OCI-LY3 (cell line): ENCODE measurements at regions not wholly inside any gene's neighbourhood (a gene's known extent, or its start where the extent isn't known, plus 50 kb on each side); places are given as distances from the start of the nearest gene placed in this dataset.

Experiments used
- H2AFZ ChIP-seq: fragments of 200-600, 300-600 bp; shearing (Covaris generic); 2 replicates; pipeline ENCODE4 v1.6.0; 2014; ENCODE audit warnings: antibody characterized with exemption, low read depth, low read length
- H3K27ac ChIP-seq: fragments of 200-600, 300-600 bp; sonication (generic); 2 replicates; pipeline ENCODE4 v1.5.1; 2014; ENCODE audit warnings: mild to moderate bottlenecking, low read length, moderate library complexity, mixed read lengths
- H3K27me3 ChIP-seq: fragments of 200-600, 300-600 bp; sonication (generic); 2 replicates; pipeline ENCODE4 v1.6.1; 2014; ENCODE audit warnings: low read depth, low read length, mixed read lengths
- H3K36me3 ChIP-seq: fragments of 200-600, 300-600 bp; sonication (generic); replicated peaks from 2 replicates; pipeline ENCODE3; 2014; ENCODE audit warnings: low read depth, low read length, mixed read lengths
- H3K4me1 ChIP-seq: fragments of 300-600, 200-600 bp; sonication (generic); 2 replicates; pipeline ENCODE4 v1.6.1; 2014; ENCODE audit warnings: low read length, mixed read lengths
- H3K4me2 ChIP-seq: fragments of 200-600, 300-600 bp; sonication (generic); 2 replicates; pipeline ENCODE4 v1.6.1; 2014; ENCODE audit warnings: low read length, mixed read lengths
- H3K4me3 ChIP-seq: fragments of 300-600, 200-600 bp; sonication (generic); 2 replicates; pipeline ENCODE4 v1.5.1; 2014; ENCODE audit warnings: antibody characterized with exemption, mild to moderate bottlenecking, low read length, moderate library complexity
- H3K79me2 ChIP-seq: fragments of 300-600, 200-600 bp; shearing (Covaris generic); 2 replicates; pipeline ENCODE4 v1.6.1; 2014; ENCODE audit warnings: mild to moderate bottlenecking, low read length, mixed read lengths
- H3K9ac ChIP-seq: fragments of 300-600, 200-600 bp; shearing (Covaris generic); 2 replicates; pipeline ENCODE4 v1.6.0; 2014; ENCODE audit warnings: mild to moderate bottlenecking, low read length, moderate library complexity
- H3K9me3 ChIP-seq: fragments of 200-600, 300-600 bp; shearing (Covaris generic); 2 replicates; pipeline ENCODE4 v1.6.1; 2014; ENCODE audit warnings: low read length, mixed read lengths; ENCODE audit not compliant: insufficient read depth
- H4K20me1 ChIP-seq: fragments of 200-600, 300-600 bp; sonication (generic); 2 replicates; pipeline ENCODE4 v1.6.1; 2016; ENCODE audit warnings: low read length, mixed read lengths; ENCODE audit not compliant: insufficient read depth
- CTCF ChIP-seq: fragments of 200-600, 300-600 bp; sonication (generic); IDR thresholded peaks from 2 replicates; pipeline ENCODE4 v1.5.1; 2014; ENCODE audit warnings: antibody characterized with exemption, low read length, low read depth
- EZH2phosphoT487 ChIP-seq: fragments of 200-600 bp; shearing (Covaris generic); IDR thresholded peaks from 2 replicates; pipeline ENCODE4 v1.6.1; 2018; ENCODE audit warnings: antibody characterized with exemption, mixed run types, low read depth

DNA sequence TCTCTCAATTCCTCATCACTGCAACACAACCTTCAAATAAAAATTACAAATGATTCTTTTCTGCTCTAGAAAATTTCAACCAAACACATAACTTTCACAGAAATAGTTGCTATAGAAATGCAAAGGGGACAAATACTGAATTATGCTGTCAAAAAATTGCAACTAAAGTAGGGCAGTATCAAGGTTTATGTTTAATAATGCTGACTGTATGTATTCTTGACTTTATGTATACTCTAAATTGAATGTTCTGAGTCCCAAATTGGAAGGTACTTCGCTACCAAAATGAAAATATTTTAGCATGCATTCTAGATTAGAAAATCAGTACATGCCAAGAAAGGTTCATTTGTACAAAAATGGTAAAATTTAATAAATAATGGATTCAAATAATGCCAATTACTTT is 237.3 kb upstream of the TET2 start:
- H3K9me3 ChIP-seq = no peaks in the 10 kb centered on the region
- H3K36me3 ChIP-seq = peaks cover 3% of the 10 kb centered on the region
- no peak overlapping the region for H2AFZ ChIP-seq
- H3K79me2 ChIP-seq = no peaks in the 10 kb centered on the region
- H3K27me3 ChIP-seq = no peaks in the 10 kb centered on the region
- no peak overlapping the region for H3K9ac ChIP-seq
- H3K27ac ChIP-seq = no peak overlapping the region
- no peak overlapping the region for H3K4me2 ChIP-seq
- H4K20me1 ChIP-seq = no peaks in the 10 kb centered on the region
- H3K4me3 ChIP-seq = no peak overlapping the region
- H3K4me1 ChIP-seq = peaks cover 8% of the 10 kb centered on the region; the same call in 1 of the 2 replicates
- TF ChIP-seq CTCF = no peak
- no peak for TF ChIP-seq EZH2phosphoT487

DNA sequence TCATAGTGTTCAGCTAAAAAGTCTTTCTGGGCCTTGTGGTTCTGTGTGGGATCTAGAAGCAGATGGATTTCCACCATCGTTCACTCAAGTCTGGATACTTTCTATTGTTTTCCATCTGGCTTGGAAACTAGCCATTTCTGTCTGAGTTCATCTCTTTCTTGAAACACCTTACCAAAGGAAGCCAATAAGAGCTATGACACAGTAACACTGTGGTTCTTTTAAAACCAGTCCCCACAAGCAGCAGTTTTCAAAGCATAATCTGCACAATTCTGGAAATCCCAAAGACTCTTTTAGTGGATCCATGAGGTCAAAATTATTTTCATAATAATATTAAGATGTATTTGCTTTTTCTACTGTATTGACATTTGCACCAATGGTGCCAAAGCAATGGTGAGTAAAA is 234.2 kb upstream of the TET2 start:
- peaks cover 5% of the 10 kb centered on the region; the same call in 1 of the 2 replicates for H3K4me1 ChIP-seq
- H3K27ac ChIP-seq = no peak overlapping the region
- no peak overlapping the region for H3K4me3 ChIP-seq
- H3K27me3 ChIP-seq = no peaks in the 10 kb centered on the region
- H3K9ac ChIP-seq = no peak overlapping the region
- TF ChIP-seq EZH2phosphoT487 = no peak
- TF ChIP-seq CTCF = no peak
- peaks cover 3% of the 10 kb centered on the region for H3K36me3 ChIP-seq
- no peaks in the 10 kb centered on the region for H4K20me1 ChIP-seq
- H2AFZ ChIP-seq = no peak overlapping the region
- no peaks in the 10 kb centered on the region for H3K79me2 ChIP-seq
- no peak overlapping the region for H3K4me2 ChIP-seq
- no peaks in the 10 kb centered on the region for H3K9me3 ChIP-seq

- H2AFZ ChIP-seq = no peak overlapping the region
These were observed 231.3 kb upstream of the TET2 start for GRCh38 chr4:104915373-104915772.

GRCh38 chr4:104915864-104916263 is 230.8 kb upstream of the TET2 start:
- H3K79me2 ChIP-seq = no peaks in the 10 kb centered on the region

More at GRCh38 chr4:104915373-104915772, 231.3 kb upstream of the TET2 start:
- no peaks in the 10 kb centered on the region for H3K9me3 ChIP-seq
- H3K27ac ChIP-seq = no peak overlapping the region
- H3K4me3 ChIP-seq = no peak overlapping the region
- no peaks in the 10 kb centered on the region for H3K79me2 ChIP-seq
- H3K9ac ChIP-seq = no peak overlapping the region
- no peaks in the 10 kb centered on the region for H4K20me1 ChIP-seq
- H3K27me3 ChIP-seq = no peaks in the 10 kb centered on the region
- H3K4me1 ChIP-seq = no peaks in the 10 kb centered on the region
- H3K4me2 ChIP-seq = no peak overlapping the region
- TF ChIP-seq CTCF (no peak), EZH2phosphoT487 (no peak)
- peaks cover 3% of the 10 kb centered on the region for H3K36me3 ChIP-seq

More at GRCh38 chr4:104915864-104916263, 230.8 kb upstream of the TET2 start:
- H4K20me1 ChIP-seq = no peaks in the 10 kb centered on the region
- no peak overlapping the region for H3K27ac ChIP-seq
- H3K9ac ChIP-seq = no peak overlapping the region
- no peak overlapping the region for H3K4me2 ChIP-seq
- peaks cover 3% of the 10 kb centered on the region for H3K36me3 ChIP-seq
- H3K27me3 ChIP-seq = no peaks in the 10 kb centered on the region
- H3K4me3 ChIP-seq = no peak overlapping the region
- TF ChIP-seq CTCF = no peak
- no peak for TF ChIP-seq EZH2phosphoT487
- H3K4me1 ChIP-seq = no peaks in the 10 kb centered on the region
- no peaks in the 10 kb centered on the region for H3K9me3 ChIP-seq
- H2AFZ ChIP-seq = no peak overlapping the region
